ENCODE measurements at regions not wholly inside any gene's neighbourhood (a gene's known extent, or its start where the extent isn't known, plus 50 kb on each side); places are given as distances from the start of the nearest gene placed in this dataset.
"Not testable (repeated sequence)": the region's sequence is repeated elsewhere in the genome, so short reads cannot be mapped to it uniquely, and the experiment has no call there.

DNA sequence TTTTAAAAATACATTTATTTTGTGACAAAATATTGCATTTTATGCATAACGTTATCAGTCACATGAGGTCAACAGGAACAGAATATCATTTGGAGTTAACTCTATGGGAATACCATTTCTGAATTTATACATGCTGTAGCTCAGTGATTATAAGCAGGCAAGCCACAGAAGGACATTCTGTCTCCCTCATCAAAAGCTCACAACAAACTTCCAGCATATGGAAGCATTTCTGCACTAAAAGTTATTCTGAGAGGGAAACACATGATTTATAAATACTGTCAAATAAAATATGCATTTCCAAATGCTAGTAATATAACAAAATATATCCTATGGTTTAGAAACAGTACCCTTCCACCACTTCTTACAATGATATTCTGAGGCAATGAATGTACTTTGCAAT is 854.1 kb upstream of the B3GALT2 start:
- DNase-seq: no peak

DNA sequence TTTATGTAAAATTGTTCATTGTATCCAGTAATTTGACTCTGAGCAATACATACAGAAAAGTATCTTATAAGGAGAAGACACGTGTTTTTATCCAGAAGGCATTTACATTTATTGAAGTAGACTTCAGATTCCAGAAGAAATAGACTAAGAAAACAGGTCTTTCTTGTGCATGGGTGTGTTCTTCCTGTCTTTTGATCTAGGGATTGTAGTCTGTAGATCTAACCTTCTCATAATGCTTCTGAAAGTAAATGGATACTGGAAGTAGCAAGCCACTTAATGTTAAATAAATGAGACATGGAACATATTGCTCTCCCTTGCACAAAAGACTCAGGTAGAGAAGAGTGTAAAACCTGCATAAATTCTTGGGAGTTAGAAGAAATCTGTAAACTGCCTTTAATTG is 853.2 kb upstream of the B3GALT2 start:
- DNase-seq: no peak

DNA sequence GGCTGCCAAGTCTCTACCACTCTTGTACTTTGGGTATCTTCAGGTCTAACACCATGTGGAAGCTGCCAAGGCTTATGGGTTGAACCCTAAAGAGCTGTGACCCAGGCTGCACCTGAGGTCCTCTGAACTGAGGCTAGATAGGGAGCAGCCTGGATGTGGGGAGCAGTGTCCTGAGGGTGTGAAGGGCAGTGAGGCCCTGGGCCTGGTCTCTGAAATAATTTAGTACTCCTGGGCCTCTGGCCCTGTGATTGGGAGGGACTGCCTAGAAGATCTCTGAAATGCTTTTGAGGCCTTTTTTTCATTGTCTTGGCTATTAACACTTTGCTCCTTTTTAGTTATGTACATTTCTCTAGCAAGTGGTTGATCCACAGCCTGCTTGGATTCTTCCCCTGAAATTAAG is 847.2 kb upstream of the B3GALT2 start:
- no peak for DNase-seq

DNA sequence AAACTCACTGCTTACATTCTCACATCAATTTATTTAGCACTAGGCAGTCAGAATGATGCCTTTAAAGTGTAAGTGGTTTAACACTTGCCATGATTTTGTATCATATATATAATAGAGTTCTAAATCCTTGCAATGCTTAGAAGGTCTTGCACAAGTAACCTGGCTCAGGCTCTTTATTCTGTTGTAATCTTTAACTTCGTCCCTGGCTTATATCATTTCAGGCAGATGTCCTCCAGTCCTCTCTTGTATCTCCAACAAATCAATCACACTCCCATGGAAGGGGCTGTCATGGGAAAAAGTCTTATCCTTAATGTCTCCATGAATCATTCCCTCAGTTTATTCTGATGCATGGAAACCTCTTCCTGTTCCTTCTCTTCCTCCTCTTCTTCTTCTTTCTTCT is 841.6 kb upstream of the B3GALT2 start:
- DNase-seq: no peak

DNA sequence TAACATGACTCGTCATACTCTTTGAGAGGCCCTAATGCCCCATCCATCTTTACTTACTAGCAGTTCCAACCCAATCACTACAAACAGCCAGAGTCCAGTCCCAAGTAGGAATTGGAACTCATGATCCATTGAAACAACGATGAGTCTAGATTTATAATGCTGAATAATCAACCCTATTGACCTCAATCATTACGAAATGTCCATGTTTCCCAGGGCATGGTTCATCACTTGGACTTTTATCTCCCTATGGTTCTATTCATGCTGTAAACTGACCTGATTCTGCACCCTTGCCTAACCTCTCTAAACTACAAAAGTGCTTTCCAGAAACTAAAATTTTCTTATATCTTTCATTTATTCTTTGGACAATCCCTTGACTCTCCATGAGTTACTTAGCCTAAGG is 840.0 kb upstream of the B3GALT2 start:
- DNase-seq: no peak

DNA sequence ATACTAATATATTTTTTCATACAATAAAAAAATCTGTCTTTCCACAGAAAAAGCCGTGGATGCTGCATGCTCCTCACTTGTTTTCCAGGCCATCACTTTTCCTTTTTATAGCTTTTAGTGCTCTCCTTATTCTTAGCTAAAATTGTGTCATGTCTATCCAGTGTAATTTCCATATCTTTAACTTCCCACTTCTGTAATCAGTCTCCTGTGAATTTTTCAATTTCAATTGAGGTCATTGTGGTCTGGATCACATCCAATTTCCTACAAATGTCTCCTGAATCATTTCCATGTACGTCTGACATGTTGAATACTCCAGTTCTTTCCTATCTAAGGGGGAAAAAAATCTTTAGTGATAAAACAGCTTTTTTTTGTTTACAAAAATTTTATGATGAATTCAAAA is 838.2 kb upstream of the B3GALT2 start:
- DNase-seq: no peak

DNA sequence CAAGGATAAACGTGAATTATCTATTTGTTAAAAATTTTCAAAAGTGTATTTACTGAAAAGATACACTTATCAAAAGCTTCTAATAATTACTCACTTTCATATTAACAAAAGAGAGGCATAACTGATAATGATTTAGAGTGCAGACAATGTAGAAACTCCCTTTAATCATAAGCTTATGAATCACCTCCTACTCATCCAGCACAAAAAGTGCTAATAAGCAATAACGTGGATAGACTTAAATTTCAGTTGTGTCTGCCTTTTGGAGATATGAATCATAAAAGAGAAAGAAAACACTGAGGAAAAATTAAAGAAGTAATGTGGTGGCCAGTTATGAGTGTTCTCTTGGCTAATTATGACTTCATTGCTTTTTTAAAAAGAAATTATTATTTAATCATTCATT is 827.6 kb upstream of the B3GALT2 start:
- no peak for DNase-seq

DNA sequence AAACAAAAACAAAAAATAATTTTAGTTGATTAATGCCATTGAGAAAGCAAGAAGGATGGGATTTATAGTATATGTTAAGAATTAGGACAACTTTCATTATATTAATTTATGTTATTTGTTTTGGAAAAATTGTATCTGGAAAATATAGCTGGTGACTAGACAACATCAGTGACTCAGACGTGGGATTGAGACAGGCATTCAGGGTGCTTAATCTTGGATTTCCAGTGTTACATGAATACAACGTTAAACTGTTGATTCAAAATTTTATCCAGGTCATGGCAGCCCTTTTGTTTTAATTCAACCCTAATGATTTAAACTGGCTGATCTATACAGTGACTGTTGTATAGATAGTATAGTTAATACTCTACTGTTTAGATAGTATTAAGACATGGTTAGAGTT is 827.1 kb upstream of the B3GALT2 start:
- DNase-seq: no peak

DNA sequence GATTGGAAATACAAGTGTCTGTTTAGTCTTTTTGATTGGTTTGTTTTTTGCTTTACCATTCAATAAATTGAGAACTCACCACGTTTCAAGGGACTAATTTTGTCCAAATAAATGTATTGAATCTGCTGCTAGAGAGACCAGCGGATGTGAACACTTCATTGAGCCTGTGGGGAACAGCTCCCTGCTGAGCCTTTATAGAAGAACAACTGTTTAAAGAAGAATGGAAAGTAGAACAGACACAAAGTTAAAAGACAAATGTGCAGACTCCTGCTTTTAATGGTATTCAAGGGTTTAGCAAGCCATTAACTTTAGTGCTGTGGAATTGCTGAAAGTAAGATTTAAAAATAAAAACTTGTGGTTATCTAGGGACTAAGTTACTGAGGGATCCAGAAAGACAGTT is 817.7 kb upstream of the B3GALT2 start:
- DNase-seq: no peak

DNA sequence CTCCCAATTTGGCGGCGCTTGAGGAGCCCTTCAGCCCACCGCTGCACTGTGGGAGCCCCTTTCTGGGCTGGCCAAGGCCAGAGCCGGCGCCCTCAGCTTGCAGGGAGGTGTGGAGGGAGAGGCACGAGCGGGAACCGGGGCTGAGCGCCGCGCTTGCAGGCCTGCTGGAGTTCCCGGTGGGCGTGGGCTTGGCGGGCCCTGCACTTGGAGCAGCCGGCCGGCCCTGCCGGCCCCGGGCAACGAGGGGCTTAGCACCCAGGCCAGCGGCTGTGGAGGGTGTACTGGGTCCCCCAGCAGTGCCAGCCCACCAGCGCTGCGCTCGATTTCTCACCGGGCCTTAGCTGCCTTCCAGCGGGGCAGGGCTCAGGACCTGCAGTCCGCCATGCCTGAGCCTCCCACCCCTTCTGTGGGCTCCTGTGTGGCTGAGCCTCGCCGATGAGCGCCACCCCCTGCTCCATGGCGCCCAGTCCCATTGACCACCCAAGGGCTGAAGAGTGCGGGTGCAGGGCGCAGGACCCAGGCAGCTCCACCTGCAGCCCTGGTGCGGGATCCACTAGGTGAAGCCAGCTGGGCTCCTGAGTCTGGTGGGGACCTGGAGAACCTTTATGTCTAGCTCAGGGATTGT is 815.4 kb upstream of the B3GALT2 start:
- DNase-seq: not testable (repeated sequence)

DNA sequence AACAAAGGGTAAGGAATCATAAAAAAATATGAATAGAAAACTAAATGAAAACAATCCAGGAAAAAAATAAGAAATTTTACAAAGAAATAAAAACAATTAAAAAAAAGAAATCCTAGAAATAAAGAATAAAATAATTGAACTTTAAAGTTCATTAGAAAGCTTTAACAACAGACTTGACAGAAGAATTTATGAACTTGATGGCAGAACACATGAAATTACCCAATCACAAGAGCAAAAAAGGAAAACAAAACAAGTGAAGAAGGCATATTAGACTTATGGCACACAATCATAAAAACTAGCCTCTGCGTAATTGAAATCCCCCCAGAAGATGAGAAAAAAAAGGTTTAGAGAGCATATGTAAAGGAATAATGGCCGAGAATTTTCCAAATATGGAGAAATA is 802.5 kb upstream of the B3GALT2 start:
- DNase-seq: no peak

DNA sequence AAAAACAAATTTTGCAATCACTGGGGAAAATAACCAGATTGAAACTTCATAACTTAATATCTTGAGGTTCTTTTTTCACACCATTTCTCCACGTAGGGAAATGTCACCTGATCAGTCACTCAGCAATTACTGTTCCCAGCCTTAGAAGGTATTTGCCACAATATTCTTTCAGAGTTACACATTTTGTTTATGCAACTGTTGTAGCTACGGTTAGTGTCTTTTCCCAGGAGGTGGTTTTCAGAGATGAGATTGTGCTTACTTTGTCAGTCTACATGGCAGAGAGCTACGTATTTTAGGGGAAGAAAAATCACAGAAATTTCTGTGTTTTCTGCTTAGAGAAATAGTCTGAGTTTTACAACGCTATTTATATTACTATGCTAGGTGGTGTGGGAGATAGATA is 792.8 kb upstream of the B3GALT2 start:
- DNase-seq: no peak

DNA sequence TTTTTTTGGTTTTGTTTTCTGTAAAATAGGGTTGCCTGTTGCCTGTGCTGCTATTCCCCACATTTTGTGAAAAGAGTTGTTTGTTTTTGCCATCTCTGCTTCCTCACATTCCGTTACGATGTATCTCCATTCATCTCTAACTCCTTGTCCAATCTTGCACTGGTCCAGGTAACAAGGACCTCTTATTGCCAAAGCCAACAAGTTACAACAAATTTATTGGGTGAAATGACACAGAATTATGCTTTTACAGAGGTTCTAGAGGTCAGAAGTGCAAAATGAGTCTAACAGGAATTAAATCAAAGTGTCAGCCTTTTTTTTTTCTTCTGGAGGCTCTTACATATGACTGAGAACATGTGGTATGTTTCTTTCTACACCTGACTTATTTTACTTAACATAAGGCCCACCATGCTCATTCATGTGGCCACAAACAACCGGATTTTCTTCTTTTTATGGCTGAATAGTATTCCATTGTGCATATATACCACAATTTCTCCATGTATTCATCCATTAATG is 787.9 kb upstream of the B3GALT2 start:
- no peak for DNase-seq

DNA sequence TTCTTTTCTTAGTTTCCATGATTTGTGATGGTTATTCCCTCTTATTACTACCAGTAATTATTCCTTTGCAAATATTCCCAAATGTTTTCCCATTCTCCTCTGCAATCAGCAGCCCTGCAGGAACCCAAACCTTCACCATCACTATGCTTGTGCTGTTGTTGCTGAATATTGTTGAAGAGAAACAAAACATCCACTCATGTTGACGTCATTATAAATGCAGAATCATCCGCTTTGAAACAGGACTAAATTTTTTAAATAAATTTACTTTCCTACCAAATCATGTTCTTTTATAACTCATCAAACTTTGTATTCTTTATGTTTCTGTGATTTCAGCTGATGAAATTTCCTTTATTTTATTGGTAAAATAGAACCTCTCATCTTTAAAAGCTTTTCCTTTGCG is 787.0 kb upstream of the B3GALT2 start:
- DNase-seq: no peak

DNA sequence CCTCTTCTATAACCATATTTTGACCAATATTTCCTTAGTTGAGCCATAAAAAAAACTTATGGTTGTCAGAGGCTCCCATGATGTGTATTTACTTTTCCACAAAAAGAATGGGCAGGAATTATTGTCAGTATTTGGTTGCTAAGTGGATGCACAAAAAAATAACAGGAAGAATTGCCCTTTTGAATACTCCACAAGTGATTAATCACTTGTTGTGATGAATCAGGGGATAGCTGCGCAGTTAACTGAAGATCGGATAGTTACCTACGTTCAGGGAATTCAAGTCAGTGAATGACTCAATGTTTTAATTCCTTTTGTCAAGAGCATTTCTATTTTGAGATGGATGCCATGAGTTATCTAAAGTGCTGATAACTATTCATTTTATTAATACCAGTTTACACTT is 785.2 kb upstream of the B3GALT2 start:
- no peak for DNase-seq

DNA sequence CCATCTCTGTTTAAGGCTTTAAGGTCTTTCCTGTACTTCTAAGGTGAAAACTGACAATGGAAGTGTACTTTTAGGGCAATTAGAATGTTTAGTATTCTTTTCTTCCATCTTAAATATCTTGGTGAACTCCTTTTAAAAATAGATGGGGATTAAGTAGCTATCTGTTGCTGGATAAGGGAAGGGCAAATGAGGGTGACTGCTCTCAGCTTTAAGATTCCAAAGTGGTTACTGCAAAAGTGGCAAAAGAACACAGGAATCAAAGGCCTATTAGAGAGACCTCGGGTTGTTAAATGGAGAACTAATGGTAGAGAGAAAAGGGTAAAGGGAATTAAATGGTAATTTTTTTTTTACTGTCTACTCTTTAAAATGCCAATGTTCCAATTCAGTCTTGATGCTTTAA is 774.1 kb upstream of the B3GALT2 start:
- no peak for DNase-seq

DNA sequence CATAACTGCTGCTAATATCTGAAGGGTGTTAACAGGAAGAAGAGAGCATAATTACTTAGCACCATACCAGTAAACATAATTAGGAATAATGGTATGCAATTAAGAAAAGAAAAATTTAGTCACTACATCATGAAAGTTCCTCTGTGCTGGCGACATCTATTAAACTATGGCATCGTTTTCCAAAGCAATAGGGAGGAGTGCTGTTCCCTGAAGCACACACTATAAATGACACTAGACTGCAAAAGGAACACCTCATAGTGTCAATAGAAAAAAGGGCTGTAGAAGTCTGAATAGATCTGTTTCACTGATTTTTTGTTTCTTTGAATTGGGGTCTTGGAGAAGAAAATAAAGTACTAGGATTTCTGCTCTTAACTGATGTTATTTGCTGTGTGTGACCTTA is 773.6 kb upstream of the B3GALT2 start:
- no peak for DNase-seq

DNA sequence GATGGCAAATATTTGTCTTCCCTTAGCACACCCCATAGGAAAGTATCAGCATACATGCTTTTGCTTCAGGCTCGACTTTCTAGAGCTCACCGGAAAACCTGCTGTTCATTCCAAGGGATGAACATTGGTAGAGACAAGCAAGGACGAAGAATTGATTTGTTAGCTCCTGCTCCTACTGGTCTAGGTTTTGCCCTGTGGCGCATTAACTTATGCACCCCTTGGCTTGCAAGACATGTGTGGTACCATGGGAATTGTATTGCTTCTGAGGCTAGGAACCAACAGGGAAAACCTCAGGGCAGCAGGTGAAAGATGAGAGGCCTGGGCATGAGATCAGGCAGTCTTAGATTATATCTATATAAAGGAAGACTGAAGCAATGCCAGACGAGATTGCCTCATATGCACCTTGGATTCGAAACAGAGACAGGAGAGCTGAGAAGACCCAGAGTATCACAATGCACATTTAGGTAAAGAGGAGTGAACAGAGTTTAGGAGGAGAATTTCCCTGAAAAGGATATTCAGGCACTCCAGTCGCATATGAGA is 771.2 kb upstream of the B3GALT2 start:
- DNase-seq: no peak

DNA sequence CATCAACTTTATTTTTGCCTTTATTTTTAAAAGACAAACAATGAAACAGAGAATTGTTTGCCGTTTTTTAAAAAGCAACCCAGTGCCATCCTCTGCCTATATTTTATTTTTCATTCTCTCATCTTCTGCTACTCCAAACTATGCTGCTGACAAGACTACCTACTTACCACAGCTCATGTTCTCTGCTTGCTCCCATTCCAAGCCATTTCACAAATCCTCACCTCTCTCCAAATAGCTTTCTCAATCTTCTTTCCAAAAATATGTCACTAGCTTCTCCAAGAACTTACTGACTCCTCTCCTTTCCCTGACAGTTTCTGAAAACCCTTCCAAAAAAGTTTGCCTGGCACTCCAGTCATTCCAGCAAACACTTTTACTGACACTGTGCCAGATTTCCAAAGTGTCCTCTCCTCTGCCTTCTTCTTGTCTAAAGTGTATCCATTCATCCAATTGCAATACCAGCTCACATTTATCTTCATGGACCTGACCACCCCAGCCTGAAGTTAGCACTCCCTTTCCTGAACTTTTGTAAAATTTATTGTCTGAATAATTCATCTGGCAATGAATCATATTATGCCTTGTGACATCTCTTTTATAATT is 766.5 kb upstream of the B3GALT2 start:
- no peak for DNase-seq

DNA sequence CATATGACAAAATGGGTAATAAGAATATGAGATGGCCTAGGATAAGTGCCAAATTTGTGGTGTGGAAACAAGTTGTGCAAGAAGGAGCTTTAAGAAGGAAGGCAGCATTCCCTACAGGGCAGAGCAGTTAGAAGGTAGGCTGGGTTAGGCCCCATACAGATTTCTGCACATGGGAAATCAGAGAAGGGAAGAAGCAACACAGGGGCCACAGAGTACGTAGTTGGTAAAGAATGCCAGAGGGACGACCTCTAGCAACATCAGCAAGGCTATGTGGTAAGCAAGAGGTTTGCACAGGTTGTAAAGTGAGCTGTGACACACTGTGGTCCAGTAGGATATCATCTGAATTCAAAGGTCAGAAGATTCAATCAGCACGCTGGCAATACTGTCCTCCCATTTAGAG is 765.6 kb upstream of the B3GALT2 start:
- no peak for DNase-seq

DNA sequence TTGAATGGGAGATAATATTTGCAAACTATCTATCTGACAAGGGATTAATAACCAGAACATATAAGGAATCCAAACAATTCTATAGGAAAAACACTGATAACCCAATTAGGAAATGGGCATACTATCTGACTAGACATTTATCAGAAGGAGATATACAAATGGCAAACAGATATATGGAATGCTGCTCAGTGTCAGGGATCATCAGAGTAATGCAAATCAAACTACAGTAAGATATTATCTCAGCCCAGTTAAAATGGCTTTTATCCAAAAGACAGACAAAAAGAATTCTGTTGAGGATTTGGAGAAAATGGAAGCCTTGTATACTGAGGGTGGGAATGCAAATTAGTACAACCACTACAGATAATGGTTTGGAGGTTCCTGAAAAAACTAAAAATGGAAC is 758.0 kb upstream of the B3GALT2 start:
- DNase-seq: no peak

DNA sequence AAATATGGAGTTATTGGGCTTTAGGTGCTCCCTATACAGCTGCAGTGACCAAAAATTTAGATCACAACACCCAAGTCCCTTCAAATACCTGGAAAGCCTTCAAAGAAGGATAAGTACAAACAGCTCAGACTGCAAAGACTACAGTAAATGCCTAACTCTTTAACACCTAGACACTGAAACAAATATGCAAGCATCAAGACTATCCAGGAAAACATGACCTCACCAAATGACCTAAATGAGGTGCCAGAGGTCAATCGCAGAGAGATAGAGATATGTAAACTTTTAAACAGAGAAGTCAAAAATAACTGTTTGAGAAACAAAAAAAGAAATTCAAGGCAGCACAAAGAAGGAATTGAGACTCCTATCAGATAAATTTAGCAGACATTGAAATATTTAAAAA is 753.8 kb upstream of the B3GALT2 start:
- no peak for DNase-seq

DNA sequence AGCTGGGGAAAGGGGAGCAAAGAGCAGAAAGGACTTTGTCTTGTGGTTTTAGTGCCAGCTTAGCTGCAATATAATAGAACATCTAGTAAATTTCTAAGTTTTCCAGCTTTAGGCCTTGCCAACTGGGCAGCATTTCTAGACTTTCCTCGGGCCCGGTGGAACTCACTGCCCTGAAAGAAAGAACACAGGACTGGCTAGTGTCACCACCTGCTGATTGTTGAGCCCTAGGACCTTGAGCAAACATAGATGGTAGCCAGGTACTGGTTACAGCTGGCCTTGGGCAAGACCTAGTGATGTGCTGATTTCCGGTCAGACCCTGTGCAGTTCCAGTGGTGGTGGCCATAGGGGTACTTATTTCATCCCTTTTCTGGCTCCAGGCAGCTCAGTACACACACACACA is 753.2 kb upstream of the B3GALT2 start:
- DNase-seq: no peak

DNA sequence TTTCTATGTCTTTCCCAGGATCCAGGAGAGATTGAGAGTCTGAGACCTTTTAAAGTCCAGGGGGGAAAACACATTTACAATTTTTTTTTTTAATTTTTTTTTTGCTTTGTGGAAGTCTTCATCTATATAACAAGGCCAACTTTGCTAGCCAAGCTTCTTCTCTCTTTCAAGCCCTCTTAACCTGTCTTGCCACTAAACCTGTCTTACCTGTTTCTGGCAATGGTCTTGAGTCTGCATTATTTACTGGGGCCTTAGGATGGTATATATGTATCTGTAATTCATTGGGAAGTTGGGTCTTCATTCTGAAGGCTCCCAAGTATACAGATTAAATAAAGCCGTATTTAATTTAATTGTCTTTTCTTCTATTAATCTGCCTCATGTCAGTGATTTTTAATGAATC is 750.9 kb upstream of the B3GALT2 start:
- DNase-seq: no peak

DNA sequence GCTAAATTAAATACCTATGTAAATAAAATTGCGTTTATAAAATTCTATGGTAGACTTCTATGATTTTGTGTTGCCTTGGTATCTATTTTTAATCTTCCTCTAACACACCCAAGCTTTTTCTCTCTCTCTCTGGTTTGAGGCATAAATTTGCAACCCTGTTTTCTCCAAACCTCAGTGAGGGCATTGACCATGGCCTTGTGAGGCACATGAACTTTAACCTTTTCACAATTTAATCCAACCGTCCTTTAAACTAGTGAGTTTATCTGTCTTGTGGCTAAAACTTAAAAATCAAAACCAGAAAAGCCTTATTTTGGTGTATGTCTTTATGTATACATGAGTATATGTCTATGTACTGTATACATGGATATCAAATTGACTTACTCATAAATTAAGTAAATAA is 746.6 kb upstream of the B3GALT2 start:
- no peak for DNase-seq
